B cell (primary cell): ENCODE measurements at regions not wholly inside any gene's neighbourhood (a gene's known extent, or its start where the extent isn't known, plus 50 kb on each side); places are given as distances from the start of the nearest gene placed in this dataset.

Experiments used
- EZH2 ChIP-seq: IDR thresholded peaks from 2 replicates; pipeline ENCODE4 v1.6.1; 2012; ENCODE audit warnings: borderline replicate concordance, low read depth, mild to moderate bottlenecking, moderate library complexity, low read length; ENCODE audit not compliant: insufficient read depth, poor library complexity, severe bottlenecking
- TF ChIP-seq, protein P1 (sequence below): fragments of 200-600 bp; IDR thresholded peaks from one replicate; pipeline ENCODE4 v1.8.0; 2022; ENCODE audit warnings: antibody characterized with exemption, mild to moderate bottlenecking

DNA sequence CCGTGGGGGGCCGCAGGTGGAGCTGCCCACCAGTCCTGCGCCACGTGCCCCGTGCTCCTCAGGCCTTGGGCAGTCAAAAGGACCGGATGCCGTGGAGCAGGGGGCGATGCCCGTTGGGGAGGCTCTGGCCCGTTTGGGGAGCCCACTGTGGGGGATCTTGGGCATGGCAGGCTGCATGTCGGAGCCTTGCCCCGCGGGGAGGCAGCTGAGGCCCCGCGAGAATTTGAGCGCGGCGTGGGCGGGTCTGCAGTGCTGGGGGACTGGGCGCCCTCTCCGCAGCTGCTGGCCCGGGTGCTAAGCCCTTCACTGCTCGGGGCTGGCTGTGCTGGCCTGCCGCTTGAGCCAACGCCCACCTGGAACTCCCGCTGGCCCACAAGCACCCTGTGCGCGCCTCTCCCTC is 445.6 kb upstream of the EDIL3 start:
- TF ChIP-seq, protein P1, sequence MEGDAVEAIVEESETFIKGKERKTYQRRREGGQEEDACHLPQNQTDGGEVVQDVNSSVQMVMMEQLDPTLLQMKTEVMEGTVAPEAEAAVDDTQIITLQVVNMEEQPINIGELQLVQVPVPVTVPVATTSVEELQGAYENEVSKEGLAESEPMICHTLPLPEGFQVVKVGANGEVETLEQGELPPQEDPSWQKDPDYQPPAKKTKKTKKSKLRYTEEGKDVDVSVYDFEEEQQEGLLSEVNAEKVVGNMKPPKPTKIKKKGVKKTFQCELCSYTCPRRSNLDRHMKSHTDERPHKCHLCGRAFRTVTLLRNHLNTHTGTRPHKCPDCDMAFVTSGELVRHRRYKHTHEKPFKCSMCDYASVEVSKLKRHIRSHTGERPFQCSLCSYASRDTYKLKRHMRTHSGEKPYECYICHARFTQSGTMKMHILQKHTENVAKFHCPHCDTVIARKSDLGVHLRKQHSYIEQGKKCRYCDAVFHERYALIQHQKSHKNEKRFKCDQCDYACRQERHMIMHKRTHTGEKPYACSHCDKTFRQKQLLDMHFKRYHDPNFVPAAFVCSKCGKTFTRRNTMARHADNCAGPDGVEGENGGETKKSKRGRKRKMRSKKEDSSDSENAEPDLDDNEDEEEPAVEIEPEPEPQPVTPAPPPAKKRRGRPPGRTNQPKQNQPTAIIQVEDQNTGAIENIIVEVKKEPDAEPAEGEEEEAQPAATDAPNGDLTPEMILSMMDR: no peak
- TF ChIP-seq EZH2: no peak
